ENCODE measurements at regions not wholly inside any gene's neighbourhood (a gene's known extent, or its start where the extent isn't known, plus 50 kb on each side); places are given as distances from the start of the nearest gene placed in this dataset.
"Not testable (repeated sequence)": the region's sequence is repeated elsewhere in the genome, so short reads cannot be mapped to it uniquely, and the experiment has no call there.

- no peak overlapping the region for H3K4me3 ChIP-seq (ENCODE audit: low read depth, low read length)
- TF ChIP-seq CTCF (IDR thresholded peaks at IDR 0.05; ENCODE audit: low read depth, low read length) = no peak
Observed at GRCh38 chr3:69488026-69488425, 102.1 kb upstream of the FRMD4B start.

GRCh38 chr3:69485489-69485888 lies 99.6 kb upstream of the FRMD4B start:
- H3K4me3 ChIP-seq (ENCODE audit: low read depth, low read length) = no peak overlapping the region

DNA sequence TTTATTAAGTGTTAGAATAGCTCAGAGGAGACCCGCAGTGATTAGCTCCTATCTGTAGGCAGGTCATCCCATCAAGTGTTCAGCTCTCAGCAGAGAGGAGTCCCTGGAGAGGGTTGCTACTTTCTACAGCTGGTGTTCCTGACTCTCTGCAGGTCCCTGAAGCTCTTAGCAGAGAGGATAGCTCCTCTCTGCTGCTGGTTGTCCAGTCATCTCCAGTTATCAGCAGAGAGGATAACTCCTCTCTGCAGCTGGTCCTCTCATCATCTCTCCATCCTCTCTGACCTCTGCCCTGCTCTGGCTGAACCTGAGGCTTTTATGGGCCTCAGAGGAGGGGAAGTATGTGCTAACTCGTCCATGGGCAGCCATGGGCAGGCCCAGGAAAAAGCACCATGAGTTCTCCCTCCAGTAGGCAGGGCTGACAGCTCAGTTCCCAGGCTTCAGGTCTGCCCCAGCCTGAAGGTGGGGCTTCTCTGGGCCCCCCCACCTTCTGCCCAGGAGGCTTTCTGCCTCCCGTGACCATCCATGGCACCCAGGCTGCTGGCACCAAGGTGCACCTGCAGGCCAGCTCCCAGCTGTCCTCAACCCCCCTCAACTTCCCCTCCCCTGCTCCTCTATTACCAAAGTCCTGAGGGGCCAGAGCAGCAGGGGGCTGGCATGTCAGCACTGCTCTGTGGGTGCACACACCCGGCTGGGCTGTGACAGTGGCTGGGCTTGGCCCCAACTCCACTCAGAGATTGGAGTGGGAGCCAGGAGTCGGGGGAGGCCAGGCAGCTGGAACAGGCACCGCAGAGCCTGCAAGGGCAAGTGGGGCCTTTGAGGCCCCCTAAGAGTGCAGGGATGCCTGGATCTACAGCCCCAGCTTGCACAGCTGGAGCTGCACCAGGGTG lies 98.9 kb upstream of the FRMD4B start:
- no peak overlapping the region for H3K4me3 ChIP-seq (ENCODE audit: low read depth, low read length)
- TF ChIP-seq CTCF (IDR thresholded peaks at IDR 0.05; ENCODE audit: low read depth, low read length) = no peak

More at GRCh38 chr3:69485489-69485888, 99.6 kb upstream of the FRMD4B start:
- no peak for TF ChIP-seq CTCF (IDR thresholded peaks at IDR 0.05; ENCODE audit: low read depth, low read length)

- no peak for TF ChIP-seq CTCF (IDR thresholded peaks at IDR 0.05; ENCODE audit: low read depth, low read length)
- H3K4me3 ChIP-seq (ENCODE audit: low read depth, low read length) = no peak overlapping the region
Observed at GRCh38 chr3:69483449-69483848, 97.6 kb upstream of the FRMD4B start.

DNA sequence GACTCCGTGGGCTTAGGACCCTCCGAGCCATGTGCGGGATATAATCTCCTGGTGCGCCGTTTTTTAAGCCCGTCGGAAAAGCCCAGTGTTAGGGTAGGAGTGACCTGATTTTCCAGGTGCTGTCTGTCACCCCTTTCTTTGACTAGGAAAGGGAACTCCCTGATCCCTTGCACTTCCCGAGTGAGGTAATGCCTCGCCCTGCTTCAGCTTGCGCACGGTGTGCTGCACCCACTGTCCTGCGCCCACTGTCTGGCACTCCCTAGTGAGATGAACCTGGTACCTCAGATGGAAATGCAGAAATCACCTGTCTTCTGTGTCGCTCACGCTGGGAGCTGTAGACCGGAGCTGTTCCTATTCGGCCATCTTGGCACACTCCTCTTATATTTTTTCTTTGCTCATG lies 95.1 kb upstream of the FRMD4B start:
- H3K4me3 ChIP-seq (ENCODE audit: low read depth, low read length) = not testable (repeated sequence)

DNA sequence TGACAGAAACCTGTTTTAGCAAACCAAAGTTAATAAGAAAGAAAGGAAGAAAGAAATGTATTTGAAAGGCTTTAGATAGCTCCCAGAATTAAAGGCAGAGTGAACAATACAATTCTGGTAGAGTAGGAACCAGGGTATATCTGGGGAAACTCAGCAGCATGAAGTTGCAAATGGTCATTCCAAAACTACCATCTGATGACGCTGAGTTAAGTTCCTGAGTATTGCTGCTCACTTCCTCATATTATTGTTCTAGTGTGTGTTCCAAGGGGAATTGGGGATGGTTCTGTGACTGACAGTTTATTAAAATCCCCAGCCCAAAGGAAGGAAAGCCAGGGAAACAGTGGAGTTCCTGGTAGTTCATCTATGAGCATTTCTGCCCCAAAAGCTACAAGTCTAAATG lies 88.3 kb upstream of the FRMD4B start:
- TF ChIP-seq CTCF (IDR thresholded peaks at IDR 0.05; ENCODE audit: low read depth, low read length) = no peak
- H3K4me3 ChIP-seq (ENCODE audit: low read depth, low read length) = no peak overlapping the region

- H3K4me3 ChIP-seq (ENCODE audit: low read depth, low read length) = no peak overlapping the region
- no peak for TF ChIP-seq CTCF (IDR thresholded peaks at IDR 0.05; ENCODE audit: low read depth, low read length)
Observed at GRCh38 chr3:69472093-69472492, 86.2 kb upstream of the FRMD4B start.

DNA sequence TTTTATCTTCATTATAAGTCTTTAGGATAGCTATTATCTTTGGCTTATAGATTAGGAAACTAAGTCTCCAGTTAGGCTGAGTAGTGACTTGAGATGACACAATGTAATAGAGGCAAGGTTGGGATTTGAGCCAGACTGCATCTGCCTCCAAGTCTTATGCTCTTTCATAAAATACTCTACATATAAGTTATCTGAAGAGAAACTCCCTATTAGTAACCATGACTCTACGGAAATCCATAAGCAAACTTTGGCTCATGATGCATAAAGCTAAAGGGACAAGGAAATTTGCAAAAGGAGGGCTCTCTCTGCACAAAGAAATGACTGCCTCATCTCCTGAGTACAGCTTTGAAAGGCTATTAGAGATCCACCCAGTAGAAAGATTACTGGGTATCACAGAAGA lies 77.6 kb upstream of the FRMD4B start:
- TF ChIP-seq CTCF (IDR thresholded peaks at IDR 0.05; ENCODE audit: low read depth, low read length) = no peak
- no peak overlapping the region for H3K4me3 ChIP-seq (ENCODE audit: low read depth, low read length)

All from WI38 (cell line).